GM12891 (cell line): ENCODE measurements at regions not wholly inside any gene's neighbourhood (a gene's known extent, or its start where the extent isn't known, plus 50 kb on each side); places are given as distances from the start of the nearest gene placed in this dataset.

Experiments
- PAX5 ChIP-seq: IDR thresholded peaks from 2 replicates; pipeline ENCODE4 v1.6.1; 2011; ENCODE audit warnings: low read length, moderate library complexity, mild to moderate bottlenecking; ENCODE audit not compliant: insufficient read depth, severe bottlenecking
- POLR2A ChIP-seq: IDR thresholded peaks from 2 replicates; pipeline ENCODE4 v1.6.1; 2011; ENCODE audit warnings: low read depth, low read length, control low read depth
- POLR2AphosphoS5 ChIP-seq: IDR thresholded peaks from 2 replicates; pipeline ENCODE4 v1.6.1; 2011; ENCODE audit warnings: low read depth, low read length, control low read depth
- SPI1 ChIP-seq: IDR thresholded peaks from 2 replicates; pipeline ENCODE4 v1.6.1; 2011; ENCODE audit warnings: low read depth, low read length, control low read depth
- TAF1 ChIP-seq: IDR thresholded peaks from 2 replicates; pipeline ENCODE4 v1.6.1; 2011; ENCODE audit warnings: low read depth, low read length, control low read depth

DNA sequence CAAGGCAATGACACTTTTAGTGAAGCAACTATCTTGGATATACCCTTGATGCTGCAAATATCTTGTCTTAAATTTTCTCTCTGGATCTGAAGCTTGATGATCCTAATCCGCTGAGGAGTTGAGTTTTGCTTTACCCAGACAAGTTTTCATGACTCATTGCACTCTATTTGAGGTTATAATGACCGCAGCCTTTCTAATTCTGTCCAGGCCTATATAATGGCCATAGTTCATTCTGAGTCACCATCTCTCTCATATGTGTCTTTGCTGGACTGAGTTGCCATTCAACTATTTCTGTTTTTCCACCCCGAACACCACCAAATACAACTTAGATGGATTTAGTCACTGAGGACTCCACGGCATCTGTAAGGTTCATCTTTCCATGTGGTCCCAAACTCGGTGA lies 802.1 kb upstream of the FAM98A start:
- TF ChIP-seq POLR2A (no peak), POLR2AphosphoS5 (no peak), SPI1 (no peak), TAF1 (no peak), PAX5 (no peak)
